GM12878 (cell line): ENCODE measurements at regions not wholly inside any gene's neighbourhood (a gene's known extent, or its start where the extent isn't known, plus 50 kb on each side); places are given as distances from the start of the nearest gene placed in this dataset.

Experiments used
- BMI1 ChIP-seq: fragments of 450-650 bp; IDR thresholded peaks from 2 replicates; pipeline ENCODE4 v1.6.1; 2016; ENCODE audit warnings: mild to moderate bottlenecking, moderate library complexity, borderline replicate concordance
- CEBPZ ChIP-seq: fragments of 150-350 bp; IDR thresholded peaks from 2 replicates; pipeline ENCODE4 v1.6.1; 2016; ENCODE audit warnings: low read depth, low read length
- IRF5 ChIP-seq: fragments of 450-650 bp; IDR thresholded peaks from 2 replicates; pipeline ENCODE4 v1.6.1; 2017; ENCODE audit warnings: borderline replicate concordance
- NFXL1 ChIP-seq: fragments of 450-650 bp; IDR thresholded peaks from 2 replicates; pipeline ENCODE4 v1.6.1; 2017; ENCODE audit warnings: antibody characterized with exemption, mild to moderate bottlenecking, borderline replicate concordance
- NR2C2 ChIP-seq: IDR thresholded peaks from 2 replicates; pipeline ENCODE4 v1.6.1; 2011; ENCODE audit warnings: borderline replicate concordance, low read depth; ENCODE audit not compliant: control insufficient read depth, insufficient read length
- NRF1 ChIP-seq: conservative IDR thresholded peaks from 2 replicates; pipeline ENCODE4 v1.6.1; 2011; ENCODE audit warnings: mild to moderate bottlenecking, low read depth, low read length, improper control_type of control experiment
- PKNOX1 ChIP-seq: fragments of 450-650 bp; IDR thresholded peaks from 2 replicates; pipeline ENCODE4 v1.6.1; 2016; ENCODE audit warnings: mild to moderate bottlenecking
- POLR2AphosphoS5 ChIP-seq: IDR thresholded peaks from 2 replicates; pipeline ENCODE4 v1.6.1; 2011; ENCODE audit warnings: mild to moderate bottlenecking, low read length, inconsistent platforms
- POU2F2 ChIP-seq: IDR thresholded peaks from 3 replicates; pipeline ENCODE4 v1.6.1; 2011; ENCODE audit warnings: low read depth, mild to moderate bottlenecking, low read length, borderline replicate concordance
- PRDM15 ChIP-seq: fragments of 450-650 bp; formaldehyde crosslinking; IDR thresholded peaks from 2 replicates; pipeline ENCODE4 v1.4.0; 2020; ENCODE audit warnings: mild to moderate bottlenecking, moderate library complexity
- STAT1 ChIP-seq: fragments of 450-650 bp; conservative IDR thresholded peaks from 2 replicates; pipeline ENCODE4 v1.6.1; 2014; ENCODE audit warnings: antibody characterized with exemption, mild to moderate bottlenecking
- TF ChIP-seq, protein P1 (sequence below): fragments of 450-650 bp; IDR thresholded peaks from 2 replicates; pipeline ENCODE4 v1.6.1; 2016; ENCODE audit warnings: mild to moderate bottlenecking
- TF ChIP-seq, protein P2 (sequence below): IDR thresholded peaks from 2 replicates; pipeline ENCODE4 v1.6.1; 2012; ENCODE audit warnings: mild to moderate bottlenecking, low read depth, low read length

DNA sequence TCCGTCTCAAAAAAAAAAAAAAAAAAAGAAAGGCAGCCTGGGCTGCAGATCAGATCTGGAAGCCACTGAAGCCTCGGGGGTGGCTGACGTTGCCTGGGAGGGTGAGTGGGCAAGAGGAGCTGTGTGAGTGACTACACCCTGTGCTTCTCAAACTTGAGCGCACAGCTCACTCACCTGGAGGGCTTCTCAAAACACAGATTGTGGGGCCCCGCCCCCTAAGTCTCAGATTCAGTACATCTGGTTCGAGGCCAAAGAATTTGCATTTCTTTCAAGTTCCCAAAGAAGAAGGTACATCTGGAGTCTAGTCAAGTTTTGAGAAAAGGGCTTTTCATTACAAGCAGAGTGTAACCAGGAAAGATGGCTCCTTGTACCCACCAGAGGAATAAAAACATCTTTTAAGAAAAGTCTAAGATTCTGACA is 97.7 kb upstream of the CAB39 start (continued):
- no peak for TF ChIP-seq BMI1
- TF ChIP-seq, protein P1, sequence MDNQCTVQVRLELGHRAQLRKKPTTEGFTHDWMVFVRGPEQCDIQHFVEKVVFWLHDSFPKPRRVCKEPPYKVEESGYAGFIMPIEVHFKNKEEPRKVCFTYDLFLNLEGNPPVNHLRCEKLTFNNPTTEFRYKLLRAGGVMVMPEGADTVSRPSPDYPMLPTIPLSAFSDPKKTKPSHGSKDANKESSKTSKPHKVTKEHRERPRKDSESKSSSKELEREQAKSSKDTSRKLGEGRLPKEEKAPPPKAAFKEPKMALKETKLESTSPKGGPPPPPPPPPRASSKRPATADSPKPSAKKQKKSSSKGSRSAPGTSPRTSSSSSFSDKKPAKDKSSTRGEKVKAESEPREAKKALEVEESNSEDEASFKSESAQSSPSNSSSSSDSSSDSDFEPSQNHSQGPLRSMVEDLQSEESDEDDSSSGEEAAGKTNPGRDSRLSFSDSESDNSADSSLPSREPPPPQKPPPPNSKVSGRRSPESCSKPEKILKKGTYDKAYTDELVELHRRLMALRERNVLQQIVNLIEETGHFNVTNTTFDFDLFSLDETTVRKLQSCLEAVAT = no peak
- no peak for TF ChIP-seq NR2C2
- TF ChIP-seq NFXL1 = no peak
- TF ChIP-seq CEBPZ = no peak
- TF ChIP-seq POLR2AphosphoS5 = no peak
- TF ChIP-seq IRF5 = no peak
- TF ChIP-seq, protein P2, sequence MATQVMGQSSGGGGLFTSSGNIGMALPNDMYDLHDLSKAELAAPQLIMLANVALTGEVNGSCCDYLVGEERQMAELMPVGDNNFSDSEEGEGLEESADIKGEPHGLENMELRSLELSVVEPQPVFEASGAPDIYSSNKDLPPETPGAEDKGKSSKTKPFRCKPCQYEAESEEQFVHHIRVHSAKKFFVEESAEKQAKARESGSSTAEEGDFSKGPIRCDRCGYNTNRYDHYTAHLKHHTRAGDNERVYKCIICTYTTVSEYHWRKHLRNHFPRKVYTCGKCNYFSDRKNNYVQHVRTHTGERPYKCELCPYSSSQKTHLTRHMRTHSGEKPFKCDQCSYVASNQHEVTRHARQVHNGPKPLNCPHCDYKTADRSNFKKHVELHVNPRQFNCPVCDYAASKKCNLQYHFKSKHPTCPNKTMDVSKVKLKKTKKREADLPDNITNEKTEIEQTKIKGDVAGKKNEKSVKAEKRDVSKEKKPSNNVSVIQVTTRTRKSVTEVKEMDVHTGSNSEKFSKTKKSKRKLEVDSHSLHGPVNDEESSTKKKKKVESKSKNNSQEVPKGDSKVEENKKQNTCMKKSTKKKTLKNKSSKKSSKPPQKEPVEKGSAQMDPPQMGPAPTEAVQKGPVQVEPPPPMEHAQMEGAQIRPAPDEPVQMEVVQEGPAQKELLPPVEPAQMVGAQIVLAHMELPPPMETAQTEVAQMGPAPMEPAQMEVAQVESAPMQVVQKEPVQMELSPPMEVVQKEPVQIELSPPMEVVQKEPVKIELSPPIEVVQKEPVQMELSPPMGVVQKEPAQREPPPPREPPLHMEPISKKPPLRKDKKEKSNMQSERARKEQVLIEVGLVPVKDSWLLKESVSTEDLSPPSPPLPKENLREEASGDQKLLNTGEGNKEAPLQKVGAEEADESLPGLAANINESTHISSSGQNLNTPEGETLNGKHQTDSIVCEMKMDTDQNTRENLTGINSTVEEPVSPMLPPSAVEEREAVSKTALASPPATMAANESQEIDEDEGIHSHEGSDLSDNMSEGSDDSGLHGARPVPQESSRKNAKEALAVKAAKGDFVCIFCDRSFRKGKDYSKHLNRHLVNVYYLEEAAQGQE = no peak
- no peak for TF ChIP-seq NRF1
- no peak for TF ChIP-seq PRDM15
- peak; percentile 68 for TF ChIP-seq PKNOX1
- peak; percentile 90 for TF ChIP-seq POU2F2
- no peak for TF ChIP-seq STAT1
